ENCODE measurements at regions not wholly inside any gene's neighbourhood (a gene's known extent, or its start where the extent isn't known, plus 50 kb on each side); places are given as distances from the start of the nearest gene placed in this dataset.

- H3K79me2 ChIP-seq (ENCODE audit: control insufficient read depth, insufficient read depth, low read length) = no peaks in the 10 kb centered on the region
- no peaks in the 10 kb centered on the region for H3K36me3 ChIP-seq (ENCODE audit: control insufficient read depth, insufficient read depth, low read length)
- H4K8ac ChIP-seq (ENCODE audit: low read depth, low read length) = no peak overlapping the region
- H3K27me3 ChIP-seq (ENCODE audit: insufficient read depth, low read length, poor library complexity) = no peaks in the 10 kb centered on the region
- H2BK5ac ChIP-seq (ENCODE audit: low read length) = no peak overlapping the region
- H3K23ac ChIP-seq (ENCODE audit: low read length) = no peak overlapping the region
- H3K4ac ChIP-seq (ENCODE audit: low read depth, low read length) = no peak overlapping the region
- DNase-seq = no peak
- H3K9ac ChIP-seq (ENCODE audit: low read length) = no peak overlapping the region
- no peak overlapping the region for H3K56ac ChIP-seq (ENCODE audit: low read length)
- no peak overlapping the region for H3K18ac ChIP-seq (ENCODE audit: low read length)
- H3K4me3 ChIP-seq (ENCODE audit: low read length) = no peak overlapping the region
- no peak overlapping the region for H3K27ac ChIP-seq (ENCODE audit: low read depth, low read length)
- H4K5ac ChIP-seq (ENCODE audit: low read length) = no peak overlapping the region
- H2AK5ac ChIP-seq (ENCODE audit: low read length) = no peak overlapping the region
- H3K4me1 ChIP-seq (ENCODE audit: control insufficient read depth, low read depth, low read length) = no peaks in the 10 kb centered on the region
- no peaks in the 10 kb centered on the region for H3K79me1 ChIP-seq (ENCODE audit: low read length)
- no peak overlapping the region for H2BK15ac ChIP-seq (replicated peaks; ENCODE audit: low read depth)
- no CpG with 5 or more reads among the region's 3 CpGs for whole genome bisulfite sequencing (ENCODE audit: extremely low coverage, insufficient coverage, low lambda C conversion rate)
- H3K4me2 ChIP-seq (ENCODE audit: low read length) = no peak overlapping the region
- no peak overlapping the region for H2BK120ac ChIP-seq (ENCODE audit: low read depth, low read length)
These were observed 166.1 kb downstream of the MARCHF11 start for GRCh38 chr5:16013334-16014065.

- no peak overlapping the region for H2BK15ac ChIP-seq (replicated peaks; ENCODE audit: low read depth)
- no peak overlapping the region for H2BK120ac ChIP-seq (ENCODE audit: low read depth, low read length)
- H2BK5ac ChIP-seq (ENCODE audit: low read length) = no peak overlapping the region
- H3K18ac ChIP-seq (ENCODE audit: low read length) = no peak overlapping the region
- H4K5ac ChIP-seq (ENCODE audit: low read length) = no peak overlapping the region
- H3K36me3 ChIP-seq (ENCODE audit: control insufficient read depth, insufficient read depth, low read length) = no peaks in the 10 kb centered on the region
- DNase-seq = no peak
- no peak overlapping the region for H3K9ac ChIP-seq (ENCODE audit: low read length)
- no peak overlapping the region for H3K4ac ChIP-seq (ENCODE audit: low read depth, low read length)
- H3K4me1 ChIP-seq (ENCODE audit: control insufficient read depth, low read depth, low read length) = no peaks in the 10 kb centered on the region
- H2AK5ac ChIP-seq (ENCODE audit: low read length) = no peak overlapping the region
- H4K8ac ChIP-seq (ENCODE audit: low read depth, low read length) = no peak overlapping the region
- no peak overlapping the region for H3K4me2 ChIP-seq (ENCODE audit: low read length)
- H3K56ac ChIP-seq (ENCODE audit: low read length) = no peak overlapping the region
- H3K23ac ChIP-seq (ENCODE audit: low read length) = no peak overlapping the region
- no peaks in the 10 kb centered on the region for H3K27me3 ChIP-seq (ENCODE audit: insufficient read depth, low read length, poor library complexity)
- no peak overlapping the region for H3K4me3 ChIP-seq (ENCODE audit: low read length)
- H3K79me2 ChIP-seq (ENCODE audit: control insufficient read depth, insufficient read depth, low read length) = no peaks in the 10 kb centered on the region
- no peak overlapping the region for H3K27ac ChIP-seq (ENCODE audit: low read depth, low read length)
- H3K79me1 ChIP-seq (ENCODE audit: low read length) = no peaks in the 10 kb centered on the region
These were observed 170.3 kb downstream of the MARCHF11 start for GRCh38 chr5:16009256-16009655.

- H2BK120ac ChIP-seq (ENCODE audit: low read depth, low read length) = no peak overlapping the region
- H3K79me2 ChIP-seq (ENCODE audit: control insufficient read depth, insufficient read depth, low read length) = no peaks in the 10 kb centered on the region
- no peaks in the 10 kb centered on the region for H3K79me1 ChIP-seq (ENCODE audit: low read length)
- H2BK5ac ChIP-seq (ENCODE audit: low read length) = no peak overlapping the region
- H3K36me3 ChIP-seq (ENCODE audit: control insufficient read depth, insufficient read depth, low read length) = no peaks in the 10 kb centered on the region
- no peak overlapping the region for H3K4me3 ChIP-seq (ENCODE audit: low read length)
- no peaks in the 10 kb centered on the region for H3K27me3 ChIP-seq (ENCODE audit: insufficient read depth, low read length, poor library complexity)
- no peak overlapping the region for H3K27ac ChIP-seq (ENCODE audit: low read depth, low read length)
- no peak overlapping the region for H3K4me2 ChIP-seq (ENCODE audit: low read length)
- no peak overlapping the region for H4K8ac ChIP-seq (ENCODE audit: low read depth, low read length)
- H3K18ac ChIP-seq (ENCODE audit: low read length) = no peak overlapping the region
- no peak overlapping the region for H3K56ac ChIP-seq (ENCODE audit: low read length)
- H3K4ac ChIP-seq (ENCODE audit: low read depth, low read length) = no peak overlapping the region
- H4K5ac ChIP-seq (ENCODE audit: low read length) = no peak overlapping the region
- no peak overlapping the region for H2BK15ac ChIP-seq (replicated peaks; ENCODE audit: low read depth)
- no peak overlapping the region for H3K23ac ChIP-seq (ENCODE audit: low read length)
- H3K4me1 ChIP-seq (ENCODE audit: control insufficient read depth, low read depth, low read length) = no peaks in the 10 kb centered on the region
- H3K9ac ChIP-seq (ENCODE audit: low read length) = no peak overlapping the region
- DNase-seq = no peak
- no CpG with 5 or more reads among the region's 2 CpGs for WGBS (ENCODE audit: extremely low coverage, insufficient coverage, low lambda C conversion rate)
- H2AK5ac ChIP-seq (ENCODE audit: low read length) = no peak overlapping the region
These were observed 171.7 kb downstream of the MARCHF11 start for GRCh38 chr5:16007750-16008415.

GRCh38 chr5:16005225-16005624 is 174.4 kb downstream of the MARCHF11 start:
- H3K36me3 ChIP-seq (ENCODE audit: control insufficient read depth, insufficient read depth, low read length) = no peaks in the 10 kb centered on the region
- H3K4ac ChIP-seq (ENCODE audit: low read depth, low read length) = no peak overlapping the region
- H3K27me3 ChIP-seq (ENCODE audit: insufficient read depth, low read length, poor library complexity) = no peaks in the 10 kb centered on the region
- H2BK120ac ChIP-seq (ENCODE audit: low read depth, low read length) = no peak overlapping the region
- no peak overlapping the region for H4K5ac ChIP-seq (ENCODE audit: low read length)
- no peak overlapping the region for H3K56ac ChIP-seq (ENCODE audit: low read length)
- H2AK5ac ChIP-seq (ENCODE audit: low read length) = no peak overlapping the region
- H3K4me2 ChIP-seq (ENCODE audit: low read length) = no peak overlapping the region
- no peak overlapping the region for H2BK15ac ChIP-seq (replicated peaks; ENCODE audit: low read depth)
- H3K18ac ChIP-seq (ENCODE audit: low read length) = no peak overlapping the region
- H3K27ac ChIP-seq (ENCODE audit: low read depth, low read length) = no peak overlapping the region
- no peak overlapping the region for H3K23ac ChIP-seq (ENCODE audit: low read length)
- no peaks in the 10 kb centered on the region for H3K4me1 ChIP-seq (ENCODE audit: control insufficient read depth, low read depth, low read length)
- H3K79me1 ChIP-seq (ENCODE audit: low read length) = no peaks in the 10 kb centered on the region
- H2BK5ac ChIP-seq (ENCODE audit: low read length) = no peak overlapping the region
- no peaks in the 10 kb centered on the region for H3K79me2 ChIP-seq (ENCODE audit: control insufficient read depth, insufficient read depth, low read length)
- no peak for DNase-seq
- no peak overlapping the region for H3K9ac ChIP-seq (ENCODE audit: low read length)
- H3K4me3 ChIP-seq (ENCODE audit: low read length) = no peak overlapping the region
- no peak overlapping the region for H4K8ac ChIP-seq (ENCODE audit: low read depth, low read length)

GRCh38 chr5:16000056-16000455 is 179.5 kb downstream of the MARCHF11 start:
- Histone ChIP-seq H2BK15ac (replicated peaks; ENCODE audit: low read depth) (no peak overlapping the region), H3K27ac (ENCODE audit: low read depth, low read length) (no peak overlapping the region), H3K9ac (ENCODE audit: low read length) (no peak overlapping the region), H3K23ac (ENCODE audit: low read length) (no peak overlapping the region), H3K4me3 (ENCODE audit: low read length) (no peak overlapping the region), H3K4me1 (ENCODE audit: control insufficient read depth, low read depth, low read length) (no peaks in the 10 kb centered on the region), H3K36me3 (ENCODE audit: control insufficient read depth, insufficient read depth, low read length) (no peaks in the 10 kb centered on the region), H2AK5ac (ENCODE audit: low read length) (no peak overlapping the region), H3K4ac (ENCODE audit: low read depth, low read length) (no peak overlapping the region), H3K79me1 (ENCODE audit: low read length) (no peaks in the 10 kb centered on the region), H3K18ac (ENCODE audit: low read length) (no peak overlapping the region), H3K4me2 (ENCODE audit: low read length) (no peak overlapping the region), H3K79me2 (ENCODE audit: control insufficient read depth, insufficient read depth, low read length) (no peaks in the 10 kb centered on the region), H2BK5ac (ENCODE audit: low read length) (no peak overlapping the region), H4K8ac (ENCODE audit: low read depth, low read length) (no peak overlapping the region), H2BK120ac (ENCODE audit: low read depth, low read length) (no peak overlapping the region), H3K56ac (ENCODE audit: low read length) (no peak overlapping the region), H3K27me3 (ENCODE audit: insufficient read depth, low read length, poor library complexity) (no peaks in the 10 kb centered on the region), H4K5ac (ENCODE audit: low read length) (no peak overlapping the region)
- DNase-seq = no peak
- no CpG with 5 or more reads among the region's 2 CpGs for WGBS (ENCODE audit: extremely low coverage, insufficient coverage, low lambda C conversion rate)
